ENCODE measurements at regions not wholly inside any gene's neighbourhood (a gene's known extent, or its start where the extent isn't known, plus 50 kb on each side); places are given as distances from the start of the nearest gene placed in this dataset.

GRCh38 chr9:13621872-13622564, 342.5 kb upstream of the MPDZ start:
- H3K27me3 Mint-ChIP-seq = no peaks in the 10 kb centered on the region
- peaks cover 0 to 6% (median 2%) of the 10 kb centered on the region in 3 donors for H3K9me3 Mint-ChIP-seq
- H3K27ac Mint-ChIP-seq = no peak overlapping the region
- H3K4me3 Mint-ChIP-seq = no peak overlapping the region
- H3K4me1 Mint-ChIP-seq = no peaks in the 10 kb centered on the region
- peaks cover 2% of the 10 kb centered on the region for H3K36me3 Mint-ChIP-seq

GRCh38 chr9:13616491-13617035, 337.1 kb upstream of the MPDZ start:
- H3K27me3 Mint-ChIP-seq = no peaks in the 10 kb centered on the region
- no peak overlapping the region for H3K27ac Mint-ChIP-seq
- no peaks in the 10 kb centered on the region for H3K4me1 Mint-ChIP-seq
- H3K4me3 Mint-ChIP-seq = no peak overlapping the region
- H3K36me3 Mint-ChIP-seq = no peaks in the 10 kb centered on the region
- H3K9me3 Mint-ChIP-seq = peaks cover 0 to 8% (median 5%) of the 10 kb centered on the region in 3 donors

- Mint-ChIP-seq H3K9me3 (peaks cover 0 to 8% (median 5%) of the 10 kb centered on the region in 3 donors), H3K36me3 (no peaks in the 10 kb centered on the region), H3K4me3 (no peak overlapping the region), H3K4me1 (no peaks in the 10 kb centered on the region), H3K27ac (no peak overlapping the region), H3K27me3 (no peaks in the 10 kb centered on the region)
Observed at GRCh38 chr9:13615660-13616490, 336.4 kb upstream of the MPDZ start.

- Mint-ChIP-seq H3K4me3 (no peak overlapping the region), H3K27me3 (no peaks in the 10 kb centered on the region), H3K36me3 (no peaks in the 10 kb centered on the region), H3K9me3 (peaks cover 0 to 3% (median 2%) of the 10 kb centered on the region in 3 donors), H3K4me1 (no peaks in the 10 kb centered on the region), H3K27ac (no peak overlapping the region)
Observed at GRCh38 chr9:13614060-13614459, 334.6 kb upstream of the MPDZ start.

- Mint-ChIP-seq H3K27me3 (no peaks in the 10 kb centered on the region), H3K4me3 (no peak overlapping the region), H3K36me3 (no peaks in the 10 kb centered on the region), H3K9me3 (peaks cover 0 to 3% (median 2%) of the 10 kb centered on the region in 3 donors), H3K27ac (no peak overlapping the region), H3K4me1 (no peaks in the 10 kb centered on the region)
Observed at GRCh38 chr9:13613296-13613695, 333.8 kb upstream of the MPDZ start.

GRCh38 chr9:13608451-13608850, 329.0 kb upstream of the MPDZ start:
- H3K27me3 Mint-ChIP-seq = no peaks in the 10 kb centered on the region
- no peak overlapping the region for H3K4me3 Mint-ChIP-seq
- H3K9me3 Mint-ChIP-seq = peaks cover 0 to 10% (median 0%) of the 10 kb centered on the region in 3 donors
- no peaks in the 10 kb centered on the region for H3K36me3 Mint-ChIP-seq
- no peaks in the 10 kb centered on the region for H3K4me1 Mint-ChIP-seq
- H3K27ac Mint-ChIP-seq = no peak overlapping the region

GRCh38 chr9:13607481-13608441, 328.3 kb upstream of the MPDZ start:
- peaks cover 0 to 10% (median 4%) of the 10 kb centered on the region in 3 donors for H3K9me3 Mint-ChIP-seq
- no peaks in the 10 kb centered on the region for H3K27me3 Mint-ChIP-seq
- no peaks in the 10 kb centered on the region for H3K4me1 Mint-ChIP-seq
- H3K4me3 Mint-ChIP-seq = no peak overlapping the region
- no peaks in the 10 kb centered on the region for H3K36me3 Mint-ChIP-seq
- no peak overlapping the region for H3K27ac Mint-ChIP-seq

GRCh38 chr9:13606586-13606985, 327.1 kb upstream of the MPDZ start:
- Mint-ChIP-seq H3K36me3 (no peaks in the 10 kb centered on the region), H3K27ac (no peak overlapping the region), H3K4me3 (no peak overlapping the region), H3K9me3 (peaks cover 0 to 10% (median 4%) of the 10 kb centered on the region in 3 donors), H3K27me3 (no peaks in the 10 kb centered on the region), H3K4me1 (peaks cover 0 to 2% (median 0%) of the 10 kb centered on the region in 3 donors)

- H3K27ac Mint-ChIP-seq = no peak overlapping the region
- no peaks in the 10 kb centered on the region for H3K27me3 Mint-ChIP-seq
- H3K4me1 Mint-ChIP-seq = peaks cover 0 to 2% (median 0%) of the 10 kb centered on the region in 3 donors
- peaks cover 0 to 14% (median 4%) of the 10 kb centered on the region in 3 donors for H3K9me3 Mint-ChIP-seq
- H3K4me3 Mint-ChIP-seq = no peak overlapping the region
- H3K36me3 Mint-ChIP-seq = no peaks in the 10 kb centered on the region
Observed at GRCh38 chr9:13603921-13604320, 324.4 kb upstream of the MPDZ start.

- H3K27ac Mint-ChIP-seq = no peak overlapping the region
- H3K36me3 Mint-ChIP-seq = no peaks in the 10 kb centered on the region
- peaks cover 0 to 2% (median 0%) of the 10 kb centered on the region in 3 donors for H3K4me1 Mint-ChIP-seq
- peaks cover under 1 to 4% (median 4%) of the 10 kb centered on the region in 3 donors for H3K9me3 Mint-ChIP-seq
- H3K27me3 Mint-ChIP-seq = no peaks in the 10 kb centered on the region
- no peak overlapping the region for H3K4me3 Mint-ChIP-seq
Observed at GRCh38 chr9:13598738-13599137, 319.2 kb upstream of the MPDZ start.

- no peaks in the 10 kb centered on the region for H3K36me3 Mint-ChIP-seq
- peaks cover 0 to 4% (median 3%) of the 10 kb centered on the region in 3 donors for H3K9me3 Mint-ChIP-seq
- no peak overlapping the region for H3K4me3 Mint-ChIP-seq
- peaks cover 0 to 2% (median 0%) of the 10 kb centered on the region in 3 donors for H3K4me1 Mint-ChIP-seq
- H3K27ac Mint-ChIP-seq = no peak overlapping the region
- H3K27me3 Mint-ChIP-seq = no peaks in the 10 kb centered on the region
Observed at GRCh38 chr9:13597427-13597826, 317.9 kb upstream of the MPDZ start.

- Mint-ChIP-seq H3K36me3 (no peaks in the 10 kb centered on the region), H3K4me1 (peaks cover 0 to 2% (median 0%) of the 10 kb centered on the region in 3 donors), H3K9me3 (peaks cover 0 to 4% (median 3%) of the 10 kb centered on the region in 3 donors), H3K27ac (no peak overlapping the region), H3K27me3 (no peaks in the 10 kb centered on the region), H3K4me3 (no peak overlapping the region)
Observed at GRCh38 chr9:13597004-13597403, 317.5 kb upstream of the MPDZ start.

GRCh38 chr9:13596383-13596970, 317.0 kb upstream of the MPDZ start:
- H3K27me3 Mint-ChIP-seq = no peaks in the 10 kb centered on the region
- no peaks in the 10 kb centered on the region for H3K4me1 Mint-ChIP-seq
- H3K27ac Mint-ChIP-seq = no peak overlapping the region
- peaks cover 0 to 4% (median 3%) of the 10 kb centered on the region in 3 donors for H3K9me3 Mint-ChIP-seq
- no peak overlapping the region for H3K4me3 Mint-ChIP-seq
- no peaks in the 10 kb centered on the region for H3K36me3 Mint-ChIP-seq

- peaks cover 2% of the 10 kb centered on the region for H3K36me3 Mint-ChIP-seq
Observed at GRCh38 chr9:13590996-13591395, 311.5 kb upstream of the MPDZ start.

More at GRCh38 chr9:13590996-13591395, 311.5 kb upstream of the MPDZ start:
- H3K4me1 Mint-ChIP-seq = no peaks in the 10 kb centered on the region
- peaks cover 0 to 3% (median 0%) of the 10 kb centered on the region in 3 donors for H3K9me3 Mint-ChIP-seq
- no peak overlapping the region for H3K27ac Mint-ChIP-seq
- H3K4me3 Mint-ChIP-seq = no peak overlapping the region
- H3K27me3 Mint-ChIP-seq = no peaks in the 10 kb centered on the region
